ENCODE measurements at regions not wholly inside any gene's neighbourhood (a gene's known extent, or its start where the extent isn't known, plus 50 kb on each side); places are given as distances from the start of the nearest gene placed in this dataset.
"Not testable (repeated sequence)": the region's sequence is repeated elsewhere in the genome, so short reads cannot be mapped to it uniquely, and the experiment has no call there.

DNA sequence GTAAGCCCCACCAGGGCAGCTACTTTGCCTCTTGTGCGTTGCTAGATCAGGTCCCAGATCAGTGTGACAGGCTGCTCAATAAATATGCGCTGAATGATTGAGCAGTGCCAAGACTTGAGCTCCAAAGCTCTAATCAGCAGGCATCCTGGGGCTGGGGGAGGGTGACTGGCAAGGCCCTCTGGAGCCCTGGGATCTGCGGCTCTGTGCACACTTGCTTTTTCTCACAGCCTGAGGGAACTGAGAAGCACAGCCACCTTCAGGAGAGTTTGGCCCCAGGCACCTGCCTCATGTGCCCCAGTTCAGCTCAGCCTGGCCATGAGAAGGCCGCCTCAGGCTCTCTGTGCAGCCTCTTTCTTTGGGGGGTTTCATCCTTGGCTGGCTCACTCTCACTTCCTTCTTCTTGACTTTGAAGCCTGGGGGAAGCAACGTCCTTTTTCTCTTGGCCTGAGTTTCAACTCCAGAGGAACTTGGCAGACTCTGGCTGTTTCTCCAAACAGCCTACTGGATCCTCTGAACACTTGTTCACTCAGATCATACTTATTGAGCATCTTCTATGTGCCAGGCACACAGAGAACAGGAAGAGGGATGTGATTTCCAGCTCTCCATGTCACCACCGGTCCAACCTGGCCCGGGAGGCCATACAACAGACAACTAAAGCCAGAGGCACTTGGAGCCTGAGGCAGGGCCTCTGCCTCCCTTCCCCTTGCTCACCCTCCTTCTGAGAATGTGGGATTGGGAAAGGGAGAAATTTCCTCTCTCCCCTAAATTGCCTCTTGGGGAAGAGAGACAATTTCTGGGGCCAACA, 114.0 kb downstream of the VEGFA start:
- Mint-ChIP-seq H3K27ac (no peak overlapping the region), H3K9me3 (no peaks in the 10 kb centered on the region), H3K36me3 (no peaks in the 10 kb centered on the region), H3K4me1 (peaks cover 7% of the 10 kb centered on the region), H3K4me3 (no peak overlapping the region), H3K27me3 (ENCODE audit: low read depth) (peaks cover 4% of the 10 kb centered on the region)
- TF ChIP-seq, protein P1, sequence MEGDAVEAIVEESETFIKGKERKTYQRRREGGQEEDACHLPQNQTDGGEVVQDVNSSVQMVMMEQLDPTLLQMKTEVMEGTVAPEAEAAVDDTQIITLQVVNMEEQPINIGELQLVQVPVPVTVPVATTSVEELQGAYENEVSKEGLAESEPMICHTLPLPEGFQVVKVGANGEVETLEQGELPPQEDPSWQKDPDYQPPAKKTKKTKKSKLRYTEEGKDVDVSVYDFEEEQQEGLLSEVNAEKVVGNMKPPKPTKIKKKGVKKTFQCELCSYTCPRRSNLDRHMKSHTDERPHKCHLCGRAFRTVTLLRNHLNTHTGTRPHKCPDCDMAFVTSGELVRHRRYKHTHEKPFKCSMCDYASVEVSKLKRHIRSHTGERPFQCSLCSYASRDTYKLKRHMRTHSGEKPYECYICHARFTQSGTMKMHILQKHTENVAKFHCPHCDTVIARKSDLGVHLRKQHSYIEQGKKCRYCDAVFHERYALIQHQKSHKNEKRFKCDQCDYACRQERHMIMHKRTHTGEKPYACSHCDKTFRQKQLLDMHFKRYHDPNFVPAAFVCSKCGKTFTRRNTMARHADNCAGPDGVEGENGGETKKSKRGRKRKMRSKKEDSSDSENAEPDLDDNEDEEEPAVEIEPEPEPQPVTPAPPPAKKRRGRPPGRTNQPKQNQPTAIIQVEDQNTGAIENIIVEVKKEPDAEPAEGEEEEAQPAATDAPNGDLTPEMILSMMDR (IDR thresholded peaks at IDR 0.05; ENCODE audit: unreplicated experiment): no peak
- no peak for DNase-seq (ENCODE audit: low spot score in 2 of 2, unreplicated experiment in 2 of 2)

- not testable (repeated sequence) for H3K27ac Mint-ChIP-seq; H3K9me3 Mint-ChIP-seq; H3K27me3 Mint-ChIP-seq (ENCODE audit: low read depth); H3K4me3 Mint-ChIP-seq; H3K36me3 Mint-ChIP-seq; DNase-seq (ENCODE audit: low spot score in 2 of 2, unreplicated experiment in 2 of 2)
- peaks cover 16% of the 10 kb centered on the region for H3K4me1 Mint-ChIP-seq
Measured at GRCh38 chr6:43882690-43883448, 112.9 kb downstream of the VEGFA start.

- H3K27me3 Mint-ChIP-seq (ENCODE audit: low read depth): no peaks in the 10 kb centered on the region
- TF ChIP-seq, protein P1 (IDR thresholded peaks at IDR 0.05; ENCODE audit: unreplicated experiment): no peak
- H3K4me1 Mint-ChIP-seq: peaks cover 16% of the 10 kb centered on the region
- H3K27ac Mint-ChIP-seq: no peak overlapping the region
- no peak overlapping the region for H3K4me3 Mint-ChIP-seq
- DNase-seq (ENCODE audit: low spot score in 2 of 2, unreplicated experiment in 2 of 2): no peak
- no peaks in the 10 kb centered on the region for H3K9me3 Mint-ChIP-seq
- no peaks in the 10 kb centered on the region for H3K36me3 Mint-ChIP-seq
Measured at GRCh38 chr6:43880236-43881137, 110.5 kb downstream of the VEGFA start.

DNA sequence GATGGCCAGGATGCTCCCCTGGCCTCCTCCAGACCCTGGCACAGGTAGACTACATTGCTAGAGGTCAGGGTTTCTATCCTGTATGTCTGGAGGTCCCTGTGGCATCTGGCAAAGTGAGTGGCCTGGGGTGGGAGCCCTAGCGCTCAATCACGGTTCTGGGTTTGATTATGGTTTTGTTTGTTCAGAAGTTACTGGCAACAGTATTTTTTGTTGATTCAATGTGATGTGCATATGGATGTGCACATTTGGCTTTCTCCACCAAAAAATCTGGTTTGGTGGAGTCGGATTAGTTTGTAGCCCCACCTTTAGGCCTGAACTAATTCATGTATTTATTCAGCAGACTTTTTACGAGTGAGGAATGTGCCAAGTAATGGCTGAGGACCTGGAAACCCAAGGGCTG, 109.7 kb downstream of the VEGFA start:
- Mint-ChIP-seq H3K4me3 (no peak overlapping the region), H3K36me3 (no peaks in the 10 kb centered on the region), H3K4me1 (peaks cover 16% of the 10 kb centered on the region), H3K27ac (no peak overlapping the region), H3K9me3 (no peaks in the 10 kb centered on the region), H3K27me3 (ENCODE audit: low read depth) (no peaks in the 10 kb centered on the region)
- DNase-seq (ENCODE audit: low spot score in 2 of 2, unreplicated experiment in 2 of 2): no peak
- TF ChIP-seq, protein P1 (IDR thresholded peaks at IDR 0.05; ENCODE audit: unreplicated experiment): no peak

DNA sequence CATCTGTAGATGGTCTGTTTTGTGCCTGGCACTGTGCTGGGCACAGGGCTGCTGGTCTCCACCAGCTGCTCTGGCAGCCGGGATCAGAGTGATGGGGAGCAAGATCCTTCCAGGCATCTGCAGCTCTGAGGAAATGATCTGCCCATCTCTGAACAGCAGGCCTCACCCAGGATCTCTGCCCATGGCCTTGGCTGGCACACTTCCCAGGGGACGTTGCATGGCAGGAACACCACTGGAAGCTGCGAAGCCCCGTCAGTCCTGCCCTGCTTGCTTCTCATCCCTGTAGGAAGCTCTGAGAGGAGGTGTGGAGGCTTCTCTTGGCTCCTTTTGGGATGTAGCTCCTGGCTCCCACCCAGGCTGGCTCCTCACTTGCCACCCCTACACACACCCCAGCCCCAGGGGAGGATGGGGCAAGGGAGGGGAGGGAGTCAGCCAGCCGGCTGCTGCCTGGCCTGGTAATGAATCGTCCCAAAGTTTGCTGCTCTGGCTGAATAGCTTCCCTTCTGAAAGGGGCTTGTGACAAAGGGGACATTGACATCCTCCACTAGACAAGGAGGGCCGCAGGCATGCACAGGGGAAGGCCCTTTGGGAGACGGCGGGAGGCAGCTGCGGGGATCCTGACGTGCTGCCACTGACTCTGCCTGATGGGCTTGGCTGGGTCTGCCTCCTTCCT, 108.9 kb downstream of the VEGFA start:
- Mint-ChIP-seq H3K36me3 (no peaks in the 10 kb centered on the region), H3K27ac (no peak overlapping the region), H3K4me1 (peaks cover 16% of the 10 kb centered on the region), H3K27me3 (ENCODE audit: low read depth) (no peaks in the 10 kb centered on the region), H3K9me3 (no peaks in the 10 kb centered on the region), H3K4me3 (no peak overlapping the region)
- DNase-seq (ENCODE audit: low spot score in 2 of 2, unreplicated experiment in 2 of 2): no peak
- TF ChIP-seq, protein P1 (IDR thresholded peaks at IDR 0.05; ENCODE audit: unreplicated experiment): no peak
